ENCODE measurements at regions not wholly inside any gene's neighbourhood (a gene's known extent, or its start where the extent isn't known, plus 50 kb on each side); places are given as distances from the start of the nearest gene placed in this dataset.

- no peak for DNase-seq
Observed at GRCh38 chr15:62593681-62594399, 428.8 kb upstream of the C2CD4B start.

DNA sequence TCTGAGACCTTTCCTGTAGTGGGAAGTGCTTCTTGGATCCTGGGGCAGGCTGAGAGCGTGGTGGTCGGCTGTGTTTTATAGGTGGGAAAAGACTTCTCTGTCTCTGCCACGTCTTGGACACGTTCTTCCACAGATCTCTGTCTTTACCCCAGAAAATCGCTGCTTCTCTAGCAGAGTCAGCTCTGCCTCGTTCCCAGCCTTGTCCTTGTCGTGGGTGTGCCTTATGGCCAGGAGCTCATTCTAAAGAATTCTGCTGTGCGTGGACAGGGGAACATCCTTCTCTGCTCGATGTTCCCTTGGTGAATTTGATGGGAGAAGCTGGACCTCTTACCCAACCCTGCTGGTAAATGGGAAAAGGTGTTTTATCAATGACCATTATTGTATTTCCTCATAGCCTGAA is 433.1 kb upstream of the C2CD4B start:
- no peak for DNase-seq

GRCh38 chr15:62599791-62600777 is 435.0 kb upstream of the C2CD4B start:
- DNase-seq, result no peak

DNA sequence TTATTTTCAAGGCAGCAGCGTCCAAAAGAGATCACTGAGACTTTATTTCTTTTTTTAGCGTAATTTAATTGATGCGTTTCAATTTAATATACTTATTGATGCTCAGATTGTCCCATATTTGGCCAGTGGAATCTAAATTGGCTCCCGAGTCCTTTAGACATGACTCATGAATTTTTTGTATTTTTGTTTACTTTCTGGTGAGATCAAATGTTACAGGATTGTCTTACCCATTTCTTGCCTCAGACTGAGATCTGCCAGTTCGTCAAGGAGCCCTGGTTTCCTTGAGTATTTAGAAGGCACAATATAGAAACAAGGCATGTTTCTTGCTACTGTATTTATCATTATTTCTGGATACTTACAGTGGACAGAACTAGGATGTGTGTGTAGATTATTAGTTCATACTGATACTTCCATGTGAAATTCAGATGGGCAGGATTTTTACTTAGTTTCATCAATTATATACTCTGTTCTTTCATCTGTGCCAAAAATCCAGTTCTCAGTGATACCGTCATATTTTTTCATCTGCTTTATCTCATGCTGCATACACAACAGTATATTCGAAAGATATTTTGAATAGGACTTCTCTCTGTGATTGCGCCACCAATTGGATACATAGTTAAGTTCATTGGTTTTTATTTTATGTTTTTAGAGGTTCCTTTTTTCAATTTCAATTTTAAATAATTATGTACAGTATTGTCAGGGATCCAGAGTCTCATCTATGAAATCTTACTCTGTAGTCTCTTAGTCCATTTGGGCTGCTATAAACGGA is 436.9 kb upstream of the C2CD4B start:
- DNase-seq, result no peak

DNA sequence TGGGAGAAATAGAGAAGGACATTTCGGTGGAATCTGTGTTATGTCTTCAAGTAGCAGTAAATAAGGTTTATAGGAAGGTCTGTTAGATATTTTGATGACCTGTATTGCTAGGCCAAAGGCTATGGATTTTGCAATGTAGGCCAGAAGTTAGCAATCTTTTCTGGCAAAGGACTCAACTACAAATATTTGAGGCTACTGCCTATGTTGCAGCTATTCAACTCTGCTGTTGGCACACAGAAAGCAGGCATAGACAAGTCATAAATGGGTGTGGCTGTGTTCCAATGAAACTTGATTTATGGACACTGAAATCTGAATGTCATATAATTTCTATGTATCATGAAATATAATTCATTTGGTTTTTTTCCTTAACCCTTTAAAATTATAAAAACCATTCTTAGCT is 438.7 kb upstream of the C2CD4B start:
- DNase-seq, result no peak

DNA sequence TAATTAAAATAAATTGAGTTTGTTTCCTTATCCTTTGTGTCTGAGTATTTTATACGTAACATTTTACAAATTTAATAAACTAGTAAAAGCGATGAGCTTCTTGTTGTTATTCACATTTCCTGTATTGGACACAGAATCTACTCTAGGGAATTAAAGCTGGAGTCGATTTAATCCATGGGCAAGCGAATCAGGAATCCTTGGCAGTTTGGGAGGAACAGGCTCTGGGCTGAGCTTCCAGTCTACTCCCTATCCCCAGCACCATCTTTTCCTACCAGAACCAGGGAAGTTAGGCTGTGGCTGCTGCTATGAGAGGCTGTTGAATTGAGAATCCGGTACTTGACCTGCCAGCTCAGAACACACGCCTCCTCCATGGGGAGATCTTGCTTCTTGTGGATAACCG is 437.3 kb upstream of the TPM1 start:
- no peak for DNase-seq

DNA sequence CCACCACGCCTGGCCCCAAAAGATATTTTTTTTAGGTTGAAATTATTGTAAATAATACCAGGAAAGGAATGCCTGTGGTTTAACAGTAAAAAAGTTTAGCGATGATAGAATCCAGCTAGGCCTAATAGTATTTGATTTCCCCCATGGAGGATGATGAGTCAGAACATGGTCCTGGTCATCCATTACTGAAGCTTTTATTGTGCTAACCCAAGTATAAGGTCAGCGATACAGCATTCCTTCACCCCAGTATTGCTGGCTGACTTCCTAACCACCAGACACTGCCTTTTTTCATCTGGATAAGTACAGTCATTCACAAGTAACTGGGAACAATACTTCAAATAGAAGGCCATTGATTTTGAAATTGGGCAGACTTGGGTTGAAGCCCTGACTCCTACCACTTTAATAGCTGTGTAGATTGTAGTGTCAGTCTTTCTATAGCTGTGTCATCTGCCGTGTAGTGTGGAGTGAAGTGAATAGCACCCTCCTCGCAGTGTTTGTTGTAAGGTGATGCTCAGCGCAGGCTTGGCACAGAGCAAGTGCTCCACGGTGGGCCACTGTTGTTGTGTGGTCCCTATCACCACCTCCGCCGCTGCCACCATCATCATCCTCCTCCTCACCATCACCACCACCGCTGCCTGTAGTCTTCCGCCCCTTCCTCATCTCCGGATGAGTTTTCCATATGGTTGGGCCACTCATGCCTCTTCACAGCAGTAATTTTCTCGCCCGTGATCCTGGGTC is 436.0 kb upstream of the TPM1 start:
- DNase-seq, result no peak

DNA sequence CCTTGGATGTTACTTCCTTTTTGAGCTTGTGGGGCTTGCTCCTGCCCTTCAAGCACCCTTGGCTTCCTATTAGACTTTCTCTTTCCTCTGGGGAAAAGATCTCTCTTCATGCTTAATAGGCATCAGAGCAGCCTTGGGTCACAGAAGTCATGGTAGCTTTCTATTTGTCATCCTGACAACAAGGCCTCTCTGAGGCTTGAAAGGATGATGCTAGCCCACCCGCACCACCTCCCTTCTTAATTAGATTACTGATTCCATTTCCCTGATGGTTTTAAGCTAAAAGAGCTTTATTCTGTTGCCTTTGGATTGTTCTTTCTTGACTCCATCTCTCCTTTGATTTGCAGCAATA is 435.5 kb upstream of the TPM1 start:
- DNase-seq, result no peak

DNA sequence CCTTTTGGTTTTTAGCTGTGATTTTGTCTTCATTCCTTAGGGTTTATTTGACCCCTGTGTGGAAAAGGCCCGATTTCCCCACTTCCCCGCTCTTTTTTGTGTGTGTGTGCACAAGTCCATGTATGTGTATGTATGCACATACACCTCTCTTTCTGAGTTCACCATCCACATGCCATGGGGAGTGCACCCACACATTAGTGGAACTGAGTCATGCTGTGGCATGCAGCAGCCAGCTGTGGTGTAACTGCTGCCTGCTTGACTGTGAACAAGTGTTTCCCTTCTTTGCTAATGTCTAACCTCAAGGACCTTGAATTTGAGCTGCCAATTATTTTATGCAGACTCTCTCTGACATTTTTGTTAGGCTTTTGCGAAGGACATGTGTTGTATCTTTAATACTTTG is 434.9 kb upstream of the TPM1 start:
- DNase-seq, result no peak

DNA sequence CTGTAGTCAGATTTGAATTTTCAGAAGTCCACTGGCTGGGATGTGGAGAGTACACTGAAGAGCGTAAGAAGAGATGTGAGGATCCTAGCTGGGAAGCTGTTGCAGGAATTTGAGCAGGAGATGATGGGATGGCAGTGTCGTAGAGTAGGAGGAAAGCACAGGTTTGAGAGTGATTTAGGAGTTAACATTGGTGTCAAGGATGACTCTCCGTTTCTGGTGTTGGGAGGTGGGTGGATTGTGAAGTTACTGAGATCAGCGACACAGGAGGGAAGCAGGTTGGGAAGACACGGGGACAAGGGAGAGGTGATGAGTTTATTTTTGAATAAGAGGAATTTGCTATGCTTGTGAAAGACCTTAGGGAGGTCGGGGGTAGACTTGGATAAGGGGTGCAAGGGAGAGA is 434.2 kb upstream of the TPM1 start:
- DNase-seq, result no peak

GRCh38 chr15:62610265-62610869 is 432.2 kb upstream of the TPM1 start:
- DNase-seq, result no peak

- DNase-seq, result no peak
Observed at GRCh38 chr15:62611002-62611401, 431.5 kb upstream of the TPM1 start.

DNA sequence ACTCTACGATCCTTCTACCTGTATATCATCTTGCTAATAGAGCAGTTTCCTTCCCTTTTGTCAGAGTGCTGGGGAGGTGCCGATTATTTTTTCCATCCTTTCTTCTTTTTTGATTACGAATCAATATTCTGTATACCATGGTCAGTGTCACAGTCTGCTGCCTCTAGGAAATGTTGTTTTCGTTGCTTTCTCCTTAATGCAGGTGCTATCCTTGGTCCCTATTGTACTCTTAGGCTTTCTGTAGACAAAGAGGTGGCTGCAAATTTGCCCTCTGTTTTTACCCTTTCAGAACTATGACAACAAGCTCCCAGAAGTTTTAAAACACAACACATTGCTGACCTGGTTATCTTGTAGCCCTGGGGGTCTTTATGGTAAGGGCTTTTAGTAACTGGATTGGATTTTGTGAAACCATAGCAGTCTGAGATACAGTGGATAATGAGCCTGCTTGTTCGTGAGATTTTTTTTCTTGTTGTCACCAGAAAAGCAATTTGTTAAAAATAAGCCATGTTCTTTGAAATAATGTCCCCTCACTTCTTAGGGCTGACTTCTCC is 430.3 kb upstream of the TPM1 start:
- no peak for DNase-seq

DNA sequence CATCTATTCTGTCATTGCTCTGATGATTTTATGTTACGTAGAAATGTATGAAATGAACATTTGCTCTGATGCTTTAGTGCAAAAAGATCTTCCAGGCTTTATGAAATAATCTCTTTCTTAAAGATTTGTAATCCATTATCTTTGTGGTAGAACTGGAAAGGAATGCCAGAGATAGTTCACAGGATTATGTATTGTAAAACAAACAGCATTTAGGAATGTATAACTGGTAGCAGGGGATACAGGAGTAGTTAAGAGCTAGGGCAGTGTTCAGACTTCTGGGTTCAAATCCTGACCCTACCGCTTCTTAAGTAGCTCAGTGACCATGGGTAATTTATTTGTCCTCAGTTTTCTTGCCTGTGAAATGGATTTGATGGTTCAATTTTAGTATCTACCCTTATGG is 429.8 kb upstream of the TPM1 start:
- no peak for DNase-seq

DNA sequence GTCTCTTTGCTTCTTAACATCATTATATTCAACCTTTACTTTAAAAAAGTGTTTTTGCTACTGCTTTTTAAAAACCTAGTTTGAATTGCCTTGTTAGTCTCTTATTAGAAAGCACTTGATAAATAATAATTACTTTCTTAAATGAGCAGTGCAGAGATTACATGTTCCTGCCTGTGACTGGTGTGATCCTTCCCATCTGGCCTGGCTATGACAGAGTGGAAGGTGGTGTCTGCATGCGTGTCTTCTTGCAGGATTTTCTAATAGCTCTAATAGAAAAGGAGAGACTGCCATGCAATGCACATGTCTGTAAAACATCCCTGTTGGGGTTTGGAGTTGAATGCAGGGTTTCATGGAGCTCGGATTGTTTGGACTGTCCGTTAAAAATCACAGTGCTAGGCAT is 425.8 kb upstream of the TPM1 start:
- no peak for DNase-seq

DNA sequence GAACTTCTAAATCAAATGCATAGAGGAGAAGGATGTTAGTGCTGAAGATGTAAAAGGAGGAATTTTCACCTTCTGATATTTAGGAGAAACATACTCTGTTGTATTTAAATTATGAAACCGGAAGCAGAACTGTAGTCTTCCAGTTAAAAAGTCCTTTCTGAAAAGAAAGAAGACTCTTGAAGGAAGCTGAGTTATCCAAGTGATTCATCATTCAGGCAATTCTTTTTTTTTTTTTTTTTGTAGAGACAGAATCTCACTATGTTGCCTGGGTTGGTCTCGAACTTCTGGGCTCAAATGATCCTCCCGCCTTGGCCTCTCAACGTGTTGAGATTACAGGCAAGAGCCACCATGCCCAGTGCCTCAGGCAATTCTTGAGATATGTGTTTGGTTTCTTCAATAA is 424.8 kb upstream of the TPM1 start:
- no peak for DNase-seq

- no peak for DNase-seq
Observed at GRCh38 chr15:62618432-62618831, 424.1 kb upstream of the TPM1 start.

DNA sequence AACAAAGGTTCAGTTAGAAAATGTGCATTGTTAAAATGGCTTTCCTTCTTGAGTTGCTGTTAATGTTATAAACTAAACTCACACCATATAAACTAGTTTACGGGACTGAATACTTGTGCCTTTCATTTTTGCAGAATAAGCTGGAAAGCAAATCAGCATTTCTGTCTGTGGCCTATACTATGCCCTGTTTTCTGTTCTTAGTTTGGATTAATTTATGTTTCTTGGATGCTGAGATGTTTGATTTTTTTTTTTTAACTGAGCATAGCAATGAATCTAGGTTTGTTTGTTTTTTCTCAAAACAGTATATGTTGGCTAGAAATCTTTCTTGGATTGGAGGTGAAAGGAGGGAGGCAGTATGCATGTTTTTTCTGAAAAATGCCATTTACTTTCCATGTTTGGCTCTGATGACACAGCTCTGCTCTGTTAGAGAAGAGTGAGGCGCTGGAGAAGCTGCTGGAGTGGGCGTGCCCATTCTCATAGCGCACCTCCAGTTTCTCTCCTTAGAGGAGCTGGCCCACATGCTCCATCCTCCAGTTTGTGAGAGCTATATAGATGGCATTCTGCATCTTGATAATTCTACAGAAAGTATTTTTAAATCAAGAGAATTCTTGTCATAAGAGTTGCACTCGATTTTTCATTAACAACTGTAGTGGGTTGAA is 423.6 kb upstream of the TPM1 start:
- DNase-seq, result no peak

GRCh38 chr15:62619526-62619925 is 423.0 kb upstream of the TPM1 start:
- no peak for DNase-seq

DNA sequence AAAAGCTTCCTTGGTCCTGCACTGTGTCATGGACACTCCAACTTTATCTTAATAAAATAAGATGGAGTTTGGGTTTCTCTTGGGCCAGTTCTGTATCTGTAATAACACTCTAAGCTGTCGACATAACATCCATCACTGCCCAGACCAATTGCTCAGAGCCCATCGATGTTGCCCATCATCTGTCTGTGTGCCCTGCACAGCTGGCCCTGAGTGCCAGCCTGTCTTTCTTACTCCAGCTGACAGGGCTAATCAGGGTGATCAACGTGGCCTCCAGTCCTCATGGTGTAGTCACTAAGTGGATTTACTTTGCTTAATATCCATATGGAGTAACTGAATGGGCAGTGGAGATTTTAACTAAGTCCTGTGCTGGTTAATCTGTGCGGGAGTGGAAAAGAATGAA is 419.8 kb upstream of the TPM1 start:
- DNase-seq, result no peak

All from effector CD8-positive, alpha-beta T cell (primary cell).